ENCODE measurements at regions not wholly inside any gene's neighbourhood (a gene's known extent, or its start where the extent isn't known, plus 50 kb on each side); places are given as distances from the start of the nearest gene placed in this dataset.

GRCh38 chr5:84779186-84779585, 394.5 kb upstream of the EDIL3 start:
- Histone ChIP-seq H4K8ac (ENCODE audit: extremely low read depth, insufficient read depth, low read length) (no peak overlapping the region), H3K9ac (replicated peaks in 1 of 4; ENCODE audit: extremely low read depth in 1 of 4, low read depth in 3 of 4, low read length in 3 of 4) (no peak overlapping the region), H4K91ac (replicated peaks; ENCODE audit: insufficient read length, low read length) (no peak overlapping the region), H3K79me1 (ENCODE audit: low read depth, low read length) (no peaks in the 10 kb centered on the region), H3K27ac (ENCODE audit: low read depth, low read length) (no peak overlapping the region), H2AFZ (ENCODE audit: low read length) (no peak overlapping the region), H4K5ac (ENCODE audit: insufficient read length, low read depth, low read length) (no peak overlapping the region), H2BK5ac (ENCODE audit: low read depth, low read length) (no peak overlapping the region), H3K56ac (replicated peaks; ENCODE audit: insufficient read length, low read depth, low read length) (no peak overlapping the region), H2BK15ac (ENCODE audit: low read length) (no peak overlapping the region), H3K4me3 (ENCODE audit: extremely low read depth in 1 of 4, insufficient read depth in 2 of 4, low read depth in 3 of 4, low read length in 4 of 4) (no peak overlapping the region), H3K14ac (ENCODE audit: insufficient read length) (no peak overlapping the region), H3K4ac (replicated peaks; ENCODE audit: insufficient read length, low read depth, low read length) (no peak overlapping the region), H2BK120ac (replicated peaks; ENCODE audit: low read depth, low read length) (no peak overlapping the region), H3K36me3 (ENCODE audit: control insufficient read depth in 2 of 4, insufficient read depth in 4 of 4, low read length in 3 of 4) (no peaks in the 10 kb centered on the region), H3K4me2 (ENCODE audit: insufficient read depth in 1 of 2, low read depth in 2 of 2, low read length in 2 of 2) (no peak overlapping the region), H4K20me1 (replicated peaks in 1 of 2; ENCODE audit: control insufficient read depth in 1 of 2, insufficient read depth in 2 of 2, low read length in 2 of 2) (no peaks in the 10 kb centered on the region), H2BK12ac (ENCODE audit: low read depth, low read length) (no peak overlapping the region), H3K23ac (ENCODE audit: insufficient read length) (no peak overlapping the region), H2AK5ac (ENCODE audit: low read depth, low read length) (no peak overlapping the region), H2BK20ac (ENCODE audit: low read length) (no peak overlapping the region), H3K23me2 (ENCODE audit: low read depth, low read length) (no peaks in the 10 kb centered on the region), H3K27me3 (replicated peaks in 1 of 4; ENCODE audit: control insufficient read depth in 3 of 4, extremely low read depth in 1 of 4, insufficient read depth in 3 of 4, low read length in 3 of 4) (no peaks in the 10 kb centered on the region), H3K9me3 (ENCODE audit: insufficient read depth in 2 of 2, low read depth in 1 of 2, low read length in 1 of 2) (no peaks in the 10 kb centered on the region), H3K79me2 (ENCODE audit: control insufficient read depth in 1 of 2, insufficient read depth in 2 of 2, low read length in 2 of 2) (no peaks in the 10 kb centered on the region), H3K4me1 (replicated peaks in 1 of 4; ENCODE audit: control insufficient read depth in 3 of 4, insufficient read depth in 4 of 4, low read length in 3 of 4) (no peaks in the 10 kb centered on the region), H3K18ac (ENCODE audit: extremely low read depth, low read length) (no peak overlapping the region)
- ChIA-PET POLR2A (ENCODE audit: partially characterized antibody) (no interaction called here), CTCF (ENCODE audit: partially characterized antibody) (interaction anchor here (0.6 kb wide), 1 partner anchor 217 kb away, joined by 3 read pairs; no protein-coding TSS in a partner anchor)
- 91% methylated on average over 2 of the region's 2 CpGs; no CpG with 5 or more reads in 1 of the 2 experiments for WGBS, 2 experiments (ENCODE audit: extremely low coverage in 1 of 2, insufficient coverage in 1 of 2, insufficient read length in 1 of 2, insufficient replicate concordance in 2 of 2, low coverage in 1 of 2, low lambda C conversion rate in 2 of 2, missing lambda C conversion rate in 1 of 2)
- FAIRE-seq (no peak), DNase-seq (ENCODE audit: low read depth in 1 of 2, low spot score in 2 of 2) (no peak)
- TF ChIP-seq SIX5 (IDR thresholded peaks at IDR 0.05; ENCODE audit: low read depth, low read length) (no peak), CHD1 (IDR thresholded peaks at IDR 0.05; ENCODE audit: low read depth, low read length) (no peak), JUN (IDR thresholded peaks at IDR 0.05; ENCODE audit: low read depth, low read length) (no peak), BACH1 (IDR thresholded peaks at IDR 0.05; ENCODE audit: low read length) (no peak), PHF8 (conservative IDR thresholded peaks at IDR 0.05; ENCODE audit: low read depth, low read length) (no peak), KDM5A (IDR thresholded peaks at IDR 0.05; ENCODE audit: low read length) (no peak), KDM4A (IDR thresholded peaks at IDR 0.05; ENCODE audit: low read depth, low read length, severe bottlenecking) (no peak), BRCA1 (IDR thresholded peaks at IDR 0.05; ENCODE audit: low read depth, low read length) (no peak)
- TF ChIP-seq, protein P1, sequence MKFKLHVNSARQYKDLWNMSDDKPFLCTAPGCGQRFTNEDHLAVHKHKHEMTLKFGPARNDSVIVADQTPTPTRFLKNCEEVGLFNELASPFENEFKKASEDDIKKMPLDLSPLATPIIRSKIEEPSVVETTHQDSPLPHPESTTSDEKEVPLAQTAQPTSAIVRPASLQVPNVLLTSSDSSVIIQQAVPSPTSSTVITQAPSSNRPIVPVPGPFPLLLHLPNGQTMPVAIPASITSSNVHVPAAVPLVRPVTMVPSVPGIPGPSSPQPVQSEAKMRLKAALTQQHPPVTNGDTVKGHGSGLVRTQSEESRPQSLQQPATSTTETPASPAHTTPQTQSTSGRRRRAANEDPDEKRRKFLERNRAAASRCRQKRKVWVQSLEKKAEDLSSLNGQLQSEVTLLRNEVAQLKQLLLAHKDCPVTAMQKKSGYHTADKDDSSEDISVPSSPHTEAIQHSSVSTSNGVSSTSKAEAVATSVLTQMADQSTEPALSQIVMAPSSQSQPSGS (IDR thresholded peaks at IDR 0.05; ENCODE audit: low read length): no peak

Measured in H1 (cell line).